Neural cell (in vitro differentiated cells): ENCODE measurements at regions not wholly inside any gene's neighbourhood (a gene's known extent, or its start where the extent isn't known, plus 50 kb on each side); places are given as distances from the start of the nearest gene placed in this dataset.

Source experiments
- H2AFZ ChIP-seq: fragments of 200-600, 300-800 bp; sonication (generic), shearing (Covaris generic); 2 replicates; pipeline ENCODE4 v1.6.0; 2014; ENCODE audit warnings: low read depth, mild to moderate bottlenecking, antibody characterized with exemption, low read length, moderate library complexity
- H3F3A ChIP-seq: fragments of 200-600 bp; shearing (Covaris generic); 2 replicates; pipeline ENCODE4 v1.6.1; 2016; ENCODE audit warnings: mild to moderate bottlenecking, moderate library complexity, mixed read lengths, antibody characterized with exemption, low read length; ENCODE audit not compliant: insufficient read depth, poor library complexity, severe bottlenecking
- H3K27ac ChIP-seq: fragments of 200-600, 300-800 bp; sonication (generic), shearing (Covaris generic); 2 replicates; pipeline ENCODE4 v1.5.1; 2014; ENCODE audit warnings: mild to moderate bottlenecking, low read length, moderate library complexity
- H3K27me3 ChIP-seq: fragments of 300-800, 200-600 bp; sonication (generic), shearing (Covaris generic); 2 replicates; pipeline ENCODE4 v1.6.0; 2014; ENCODE audit warnings: mild to moderate bottlenecking, low read depth, low read length, moderate library complexity; ENCODE audit not compliant: insufficient read depth
- H3K36me3 ChIP-seq: fragments of 300-800, 200-600 bp; sonication (generic), shearing (Covaris generic); 2 replicates; pipeline ENCODE4 v1.5.1; 2014; ENCODE audit warnings: mild to moderate bottlenecking, antibody characterized with exemption, low read length, moderate library complexity; ENCODE audit not compliant: insufficient read depth
- H3K4me2 ChIP-seq: fragments of 300-800, 200-600 bp; sonication (generic), shearing (Covaris generic); 2 replicates; pipeline ENCODE4 v1.6.0; 2014; ENCODE audit warnings: mild to moderate bottlenecking, low read length
- H3K4me3 ChIP-seq: fragments of 300-800, 200-600 bp; sonication (generic), shearing (Covaris generic); 2 replicates; pipeline ENCODE4 v1.5.1; 2014; ENCODE audit warnings: mild to moderate bottlenecking, low read length, moderate library complexity
- H3K79me2 ChIP-seq: fragments of 200-600 bp; shearing (Covaris generic); replicated peaks from 2 replicates; pipeline ENCODE4 v1.6.0; 2014; ENCODE audit warnings: mild to moderate bottlenecking, low read length, moderate library complexity; ENCODE audit not compliant: insufficient read depth
- H3K9ac ChIP-seq: fragments of 300-800, 200-600 bp; sonication (generic), shearing (Covaris generic); 2 replicates; pipeline ENCODE4 v1.6.1; 2016; ENCODE audit warnings: mild to moderate bottlenecking, low read length, mixed read lengths
- H3K9me2 ChIP-seq: fragments of 200-600 bp; shearing (Covaris generic); 2 replicates; pipeline ENCODE4 v1.6.1; 2016; ENCODE audit warnings: mild to moderate bottlenecking, low read length, mixed read lengths; ENCODE audit not compliant: insufficient read depth
- H3K9me3 ChIP-seq: fragments of 200-600, 300-800 bp; sonication (generic), shearing (Covaris generic); 2 replicates; pipeline ENCODE4 v1.6.1; 2016; ENCODE audit warnings: mild to moderate bottlenecking, mixed run types, low read length, moderate library complexity, mixed read lengths
- H4K20me1 ChIP-seq: fragments of 200-600 bp; shearing (Covaris generic); 2 replicates; pipeline ENCODE4 v1.6.1; 2016; ENCODE audit warnings: mild to moderate bottlenecking, mixed run types; ENCODE audit not compliant: insufficient read depth
- CTCF ChIP-seq: fragments of 450-650 bp; IDR thresholded peaks from 2 replicates; pipeline ENCODE4 v1.5.1; 2014; ENCODE audit warnings: antibody characterized with exemption, mild to moderate bottlenecking, moderate library complexity; ENCODE audit not compliant: poor library complexity, severe bottlenecking
- EP300 ChIP-seq: fragments of 450-650 bp; conservative IDR thresholded peaks from 2 replicates; pipeline ENCODE4 v1.6.1; 2014; ENCODE audit warnings: antibody characterized with exemption, mild to moderate bottlenecking, moderate library complexity; ENCODE audit not compliant: poor library complexity, severe bottlenecking
- EZH2 ChIP-seq: fragments of 200-600, 300-800 bp; shearing (Covaris generic), sonication (generic); IDR thresholded peaks from 2 replicates; pipeline ENCODE4 v1.6.1; 2014; ENCODE audit warnings: antibody characterized with exemption, low read length, borderline replicate concordance, mild to moderate bottlenecking; ENCODE audit not compliant: insufficient read depth, poor library complexity, severe bottlenecking
- MXI1 ChIP-seq: fragments of 450-650 bp; conservative IDR thresholded peaks from 2 replicates; pipeline ENCODE4 v1.6.1; 2014; ENCODE audit warnings: antibody characterized with exemption, mild to moderate bottlenecking; ENCODE audit not compliant: poor library complexity, severe bottlenecking
- POLR2AphosphoS5 ChIP-seq: IDR thresholded peaks from 2 replicates; pipeline ENCODE4 v1.6.1; 2012
- RAD21 ChIP-seq: fragments of 450-650 bp; conservative IDR thresholded peaks from 2 replicates; pipeline ENCODE4 v1.6.1; 2014; ENCODE audit warnings: antibody characterized with exemption, mild to moderate bottlenecking, moderate library complexity
- REST ChIP-seq: IDR thresholded peaks from 2 replicates; pipeline ENCODE4 v1.6.1; 2012; ENCODE audit warnings: borderline replicate concordance
- SMC3 ChIP-seq: fragments of 450-650 bp; conservative IDR thresholded peaks from 2 replicates; pipeline ENCODE4 v1.6.1; 2014; ENCODE audit warnings: antibody characterized with exemption, mild to moderate bottlenecking, moderate library complexity; ENCODE audit not compliant: poor library complexity
- TAF1 ChIP-seq: IDR thresholded peaks from 2 replicates; pipeline ENCODE4 v1.6.1; 2012; ENCODE audit warnings: low read depth

- H3K9me3 ChIP-seq, result no peaks in the 10 kb centered on the region
- TF ChIP-seq POLR2AphosphoS5, result no peak
- no peak for TF ChIP-seq CTCF
- no peak for TF ChIP-seq EZH2
- TF ChIP-seq TAF1, result no peak
- TF ChIP-seq SMC3, result no peak
- TF ChIP-seq MXI1, result no peak
- TF ChIP-seq REST, result no peak
Measured at GRCh38 chr5:50934343-50934742, 267.9 kb downstream of the PARP8 start.

GRCh38 chr5:50945139-50945538 is 278.7 kb downstream of the PARP8 start:
- Histone ChIP-seq H3K27ac (no peak overlapping the region), H3K4me2 (no peak overlapping the region), H3K4me3 (no peak overlapping the region), H3K9ac (no peak overlapping the region), H3F3A (no peaks in the 10 kb centered on the region), H3K36me3 (no peaks in the 10 kb centered on the region), H3K27me3 (no peaks in the 10 kb centered on the region), H3K9me3 (peaks cover 4% of the 10 kb centered on the region), H3K79me2 (no peaks in the 10 kb centered on the region), H4K20me1 (no peaks in the 10 kb centered on the region), H2AFZ (no peak overlapping the region), H3K9me2 (no peaks in the 10 kb centered on the region)
- no peak for TF ChIP-seq SMC3
- TF ChIP-seq RAD21, result no peak
- no peak for TF ChIP-seq EZH2
- no peak for TF ChIP-seq MXI1
- no peak for TF ChIP-seq POLR2AphosphoS5
- TF ChIP-seq REST, result no peak
- TF ChIP-seq TAF1, result no peak
- TF ChIP-seq EP300, result no peak
- no peak for TF ChIP-seq CTCF

More at GRCh38 chr5:50934343-50934742, 267.9 kb downstream of the PARP8 start:
- Histone ChIP-seq H3K4me3 (no peak overlapping the region), H3K36me3 (no peaks in the 10 kb centered on the region), H3K79me2 (no peaks in the 10 kb centered on the region), H3K9me2 (no peaks in the 10 kb centered on the region), H4K20me1 (no peaks in the 10 kb centered on the region), H3K4me2 (no peak overlapping the region), H3K27me3 (no peaks in the 10 kb centered on the region), H3K27ac (no peak overlapping the region), H2AFZ (no peak overlapping the region), H3F3A (no peaks in the 10 kb centered on the region), H3K9ac (no peak overlapping the region)
